Subcutaneous abdominal adipose tissue (tissue), 5 donors: ENCODE measurements at regions not wholly inside any gene's neighbourhood (a gene's known extent, or its start where the extent isn't known, plus 50 kb on each side); places are given as distances from the start of the nearest gene placed in this dataset.

Experiments used
- H3K27ac ChIP-seq: one replicate; pipeline ENCODE4 v1.7.0; 2013; ENCODE audit warnings: low read depth, mild to moderate bottlenecking, inconsistent platforms, low read length, moderate library complexity
- H3K27me3 ChIP-seq, 5 donors: one replicate each; pipeline ENCODE4 v1.7.0; 2013; ENCODE audit warnings: low read length in 5 of 5, inconsistent platforms in 1 of 5; ENCODE audit not compliant: control insufficient read depth in 5 of 5, insufficient read depth in 4 of 5
- H3K36me3 ChIP-seq, 5 donors: one replicate each; pipeline ENCODE4 v1.7.0; 2013; ENCODE audit warnings: low read length in 5 of 5; ENCODE audit not compliant: control insufficient read depth in 5 of 5, insufficient read depth in 5 of 5
- H3K4me1 ChIP-seq, 5 donors: one replicate each; pipeline ENCODE4 v1.7.0; 2013; ENCODE audit warnings: low read length in 5 of 5, mild to moderate bottlenecking in 3 of 5, moderate library complexity in 1 of 5; ENCODE audit not compliant: control insufficient read depth in 5 of 5, insufficient read depth in 5 of 5
- H3K4me3 ChIP-seq, 5 donors: one replicate each; pipeline ENCODE4 v1.7.0; 2013; ENCODE audit warnings: low read length in 5 of 5, low read depth in 1 of 5
- H3K9ac ChIP-seq, 5 donors: one replicate each; pipeline ENCODE4 v1.7.0; 2013; ENCODE audit warnings: low read length in 5 of 5, mild to moderate bottlenecking in 4 of 5, moderate library complexity in 3 of 5
- H3K9me3 ChIP-seq, 5 donors: one replicate each; pipeline ENCODE4 v1.7.0; 2013; ENCODE audit warnings: low read length in 5 of 5; ENCODE audit not compliant: control insufficient read depth in 5 of 5
- donor health status: healthy.
- donor health status: healthy.
- donor health status: healthy.
- donor health status: healthy.
- donor health status: healthy.

GRCh38 chr19:30102239-30102638 is 160.2 kb downstream of the URI1 start:
- no peak overlapping the region for H3K9ac ChIP-seq
- no peaks in the 10 kb centered on the region for H3K4me1 ChIP-seq
- peaks cover 0 to 9% (median 5%) of the 10 kb centered on the region in 5 donors for H3K27me3 ChIP-seq
- no peak overlapping the region for H3K4me3 ChIP-seq
- no peaks in the 10 kb centered on the region for H3K36me3 ChIP-seq
- H3K27ac ChIP-seq, result no peak overlapping the region
- no peaks in the 10 kb centered on the region for H3K9me3 ChIP-seq

DNA sequence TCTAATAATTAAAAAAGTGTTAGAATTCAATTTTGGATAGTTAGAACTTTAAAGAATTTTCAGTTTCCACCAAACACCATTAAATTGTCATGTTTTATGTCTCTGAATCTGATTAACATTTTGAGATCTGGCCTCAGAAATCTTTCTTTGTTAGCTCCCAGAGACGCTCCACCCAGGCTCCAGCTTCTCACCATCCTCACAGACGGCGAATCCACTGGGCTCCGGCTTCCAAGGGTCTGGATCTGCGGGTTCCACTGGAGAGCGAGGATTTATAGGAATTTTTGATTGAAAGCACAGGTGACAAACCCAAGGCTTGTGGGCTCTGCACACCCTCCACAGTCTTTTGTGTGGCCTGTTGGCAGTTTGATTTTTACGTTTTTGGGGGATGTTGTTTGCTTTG is 160.6 kb downstream of the URI1 start:
- Histone ChIP-seq H3K27ac (no peak overlapping the region), H3K4me3 (no peak overlapping the region), H3K36me3 (no peaks in the 10 kb centered on the region), H3K9me3 (no peaks in the 10 kb centered on the region), H3K4me1 (no peaks in the 10 kb centered on the region), H3K27me3 (peaks cover 0 to 10% (median 6%) of the 10 kb centered on the region in 5 donors), H3K9ac (no peak overlapping the region)

DNA sequence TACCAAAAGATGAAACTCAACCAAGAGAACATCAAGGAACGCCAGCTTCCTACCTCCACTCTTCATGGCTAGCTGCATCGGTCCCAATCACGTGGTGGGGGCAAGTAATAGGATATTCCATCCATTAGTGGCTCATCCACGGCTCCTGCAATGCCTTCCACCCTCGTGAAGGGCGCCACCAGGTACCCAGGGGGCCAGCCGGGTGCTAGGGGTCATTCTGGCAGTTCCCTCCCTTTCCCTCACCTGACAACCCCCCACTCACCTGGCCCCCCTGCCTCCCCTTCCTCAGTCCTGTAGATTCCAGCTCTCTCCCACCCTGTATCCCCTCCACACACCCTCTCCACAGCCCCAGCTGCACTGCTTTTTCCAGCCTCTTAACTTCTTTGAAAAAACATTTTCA is 161.9 kb downstream of the URI1 start:
- Histone ChIP-seq H3K9me3 (no peaks in the 10 kb centered on the region), H3K27me3 (peaks cover 0 to 10% (median 6%) of the 10 kb centered on the region in 5 donors)

DNA sequence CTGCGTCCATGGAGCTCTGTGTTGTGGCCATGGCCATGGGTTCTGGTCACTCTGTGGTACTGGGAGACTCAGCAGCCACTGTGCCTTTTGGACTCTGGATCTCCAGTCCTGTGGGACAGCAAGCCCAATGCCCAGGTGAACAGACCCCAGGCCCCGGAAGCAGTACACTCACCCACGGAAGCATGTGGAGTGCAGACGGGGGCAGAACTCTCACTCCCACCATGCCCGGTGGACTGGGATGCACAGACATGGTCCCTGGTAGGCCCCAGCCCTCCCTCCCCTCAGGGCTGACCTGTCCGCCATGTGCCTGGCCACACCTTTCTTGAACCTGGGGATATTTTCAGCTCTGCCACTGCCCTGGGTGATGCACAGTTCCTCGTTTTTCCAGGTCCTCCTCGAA is 163.3 kb downstream of the URI1 start:
- peaks cover 0 to 10% (median 6%) of the 10 kb centered on the region in 5 donors for H3K27me3 ChIP-seq
- no peaks in the 10 kb centered on the region for H3K4me1 ChIP-seq
- H3K9ac ChIP-seq, result no peak overlapping the region
- no peaks in the 10 kb centered on the region for H3K9me3 ChIP-seq
- H3K4me3 ChIP-seq, result no peak overlapping the region
- no peaks in the 10 kb centered on the region for H3K36me3 ChIP-seq
- no peak overlapping the region for H3K27ac ChIP-seq

More for the DNA sequence above, 161.9 kb downstream of the URI1 start:
- Histone ChIP-seq H3K4me1 (no peaks in the 10 kb centered on the region), H3K36me3 (no peaks in the 10 kb centered on the region), H3K27ac (no peak overlapping the region), H3K4me3 (no peak overlapping the region), H3K9ac (no peak overlapping the region)

- Histone ChIP-seq H3K9ac (no peak overlapping the region), H3K4me1 (no peaks in the 10 kb centered on the region), H3K9me3 (no peaks in the 10 kb centered on the region)
Observed at GRCh38 chr19:30105727-30106126, 163.7 kb downstream of the URI1 start.

DNA sequence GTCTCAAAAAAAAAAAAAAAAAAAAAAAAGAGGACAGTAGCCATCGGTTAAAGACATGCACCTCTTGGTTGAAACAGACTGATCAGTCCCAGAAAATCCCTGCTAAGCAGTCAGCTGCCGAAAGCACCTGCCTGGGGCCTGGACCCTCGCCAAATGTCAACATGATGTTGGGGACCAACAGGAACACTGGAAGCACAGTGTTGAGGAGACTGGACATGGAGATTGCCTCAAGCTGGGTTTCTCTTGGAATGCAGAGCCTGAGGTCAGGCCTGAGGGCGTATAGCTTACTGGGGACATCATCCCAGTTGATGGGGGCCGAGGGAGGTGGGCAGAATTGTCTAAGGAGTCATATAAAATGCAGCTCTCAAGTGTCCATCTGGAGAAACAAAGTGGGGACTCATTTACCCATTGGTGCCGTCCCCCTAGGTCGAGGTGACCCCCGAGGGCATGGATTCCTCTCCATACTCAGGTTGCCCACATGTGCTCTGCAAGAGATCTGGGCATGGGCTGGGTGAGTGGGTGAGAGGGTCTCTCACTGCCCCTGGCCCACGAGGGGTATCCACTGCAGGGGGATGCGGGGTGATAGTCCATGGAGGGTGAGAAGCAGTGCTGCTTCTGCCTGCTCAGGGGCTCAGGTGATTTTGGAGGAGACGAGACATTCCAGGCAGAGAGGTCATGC is 164.5 kb downstream of the URI1 start:
- no peak overlapping the region for H3K27ac ChIP-seq
- H3K27me3 ChIP-seq, result peaks cover 0 to 10% (median 10%) of the 10 kb centered on the region in 5 donors
- no peaks in the 10 kb centered on the region for H3K36me3 ChIP-seq
- no peak overlapping the region for H3K9ac ChIP-seq
- H3K4me3 ChIP-seq, result no peak overlapping the region
- no peaks in the 10 kb centered on the region for H3K9me3 ChIP-seq
- no peaks in the 10 kb centered on the region for H3K4me1 ChIP-seq

More at GRCh38 chr19:30105727-30106126, 163.7 kb downstream of the URI1 start:
- Histone ChIP-seq H3K4me3 (no peak overlapping the region), H3K36me3 (no peaks in the 10 kb centered on the region), H3K27me3 (peaks cover 0 to 10% (median 6%) of the 10 kb centered on the region in 5 donors), H3K27ac (no peak overlapping the region)

DNA sequence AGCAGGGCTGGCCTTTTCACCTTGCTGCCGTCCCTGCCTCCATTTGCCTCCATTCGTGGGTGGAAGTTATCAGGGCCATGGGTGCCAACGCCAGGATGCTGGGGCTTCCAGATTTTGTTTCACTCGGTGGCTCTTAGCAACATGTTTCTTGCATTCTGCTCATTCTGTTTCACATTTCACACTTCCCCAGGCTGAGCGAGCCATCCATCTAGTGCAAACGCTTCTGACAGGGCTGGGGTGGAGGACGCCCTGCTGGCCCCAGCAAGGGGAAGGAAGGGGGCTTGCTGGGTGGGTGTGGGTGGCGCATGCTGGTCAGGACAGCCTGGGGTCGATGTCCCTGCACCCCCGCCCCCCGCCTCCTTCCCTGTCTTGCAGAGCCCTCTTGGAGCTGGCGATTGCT is 165.2 kb downstream of the URI1 start:
- no peak overlapping the region for H3K4me3 ChIP-seq
- H3K36me3 ChIP-seq, result no peaks in the 10 kb centered on the region
- no peaks in the 10 kb centered on the region for H3K9me3 ChIP-seq
- peaks cover 0 to 16% (median 10%) of the 10 kb centered on the region in 5 donors for H3K27me3 ChIP-seq
- no peaks in the 10 kb centered on the region for H3K4me1 ChIP-seq
- H3K9ac ChIP-seq, result no peak overlapping the region
- no peak overlapping the region for H3K27ac ChIP-seq

- H3K9me3 ChIP-seq, result no peaks in the 10 kb centered on the region
- H3K4me1 ChIP-seq, result no peaks in the 10 kb centered on the region
- peaks cover 0 to 13% (median 10%) of the 10 kb centered on the region in 5 donors for H3K27me3 ChIP-seq
- no peak overlapping the region for H3K9ac ChIP-seq
- H3K4me3 ChIP-seq, result no peak overlapping the region
- H3K27ac ChIP-seq, result no peak overlapping the region
- H3K36me3 ChIP-seq, result no peaks in the 10 kb centered on the region
Observed at GRCh38 chr19:30109565-30109964, 167.5 kb downstream of the URI1 start.

- no peaks in the 10 kb centered on the region for H3K36me3 ChIP-seq
Observed at GRCh38 chr19:30111021-30111855, 169.2 kb downstream of the URI1 start.

DNA sequence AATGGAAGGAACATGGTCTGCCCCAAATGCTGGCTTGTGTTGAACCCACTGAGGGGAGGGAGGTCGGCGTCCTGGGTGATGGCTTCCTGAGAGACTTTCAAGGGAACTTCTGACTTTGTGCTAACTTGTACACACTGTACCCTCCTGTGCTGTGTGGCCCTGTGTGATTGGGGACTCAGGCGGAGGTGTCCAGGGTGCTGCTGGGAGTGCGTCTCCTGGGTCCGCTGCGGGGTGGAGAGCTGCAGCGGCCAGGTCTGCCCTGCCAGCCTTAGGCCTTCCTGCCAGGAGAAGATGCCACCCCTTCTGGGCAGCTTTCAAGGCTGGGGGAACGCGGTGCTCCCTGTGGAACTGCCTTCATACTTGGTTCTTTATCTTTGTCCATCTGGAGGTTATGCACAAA is 170.1 kb downstream of the URI1 start:
- H3K27me3 ChIP-seq, result peaks cover 0 to 15% (median 4%) of the 10 kb centered on the region in 5 donors
- no peak overlapping the region for H3K9ac ChIP-seq
- H3K36me3 ChIP-seq, result no peaks in the 10 kb centered on the region
- no peaks in the 10 kb centered on the region for H3K9me3 ChIP-seq
- H3K27ac ChIP-seq, result no peak overlapping the region
- H3K4me3 ChIP-seq, result no peak overlapping the region
- H3K4me1 ChIP-seq, result no peaks in the 10 kb centered on the region

More at GRCh38 chr19:30111021-30111855, 169.2 kb downstream of the URI1 start:
- H3K9me3 ChIP-seq, result no peaks in the 10 kb centered on the region
- H3K4me1 ChIP-seq, result no peaks in the 10 kb centered on the region
- no peak overlapping the region for H3K9ac ChIP-seq
- H3K4me3 ChIP-seq, result no peak overlapping the region
- peaks cover 0 to 19% (median 5%) of the 10 kb centered on the region in 5 donors for H3K27me3 ChIP-seq
- H3K27ac ChIP-seq, result no peak overlapping the region
